ENCODE measurements at regions not wholly inside any gene's neighbourhood (a gene's known extent, or its start where the extent isn't known, plus 50 kb on each side); places are given as distances from the start of the nearest gene placed in this dataset.

DNA sequence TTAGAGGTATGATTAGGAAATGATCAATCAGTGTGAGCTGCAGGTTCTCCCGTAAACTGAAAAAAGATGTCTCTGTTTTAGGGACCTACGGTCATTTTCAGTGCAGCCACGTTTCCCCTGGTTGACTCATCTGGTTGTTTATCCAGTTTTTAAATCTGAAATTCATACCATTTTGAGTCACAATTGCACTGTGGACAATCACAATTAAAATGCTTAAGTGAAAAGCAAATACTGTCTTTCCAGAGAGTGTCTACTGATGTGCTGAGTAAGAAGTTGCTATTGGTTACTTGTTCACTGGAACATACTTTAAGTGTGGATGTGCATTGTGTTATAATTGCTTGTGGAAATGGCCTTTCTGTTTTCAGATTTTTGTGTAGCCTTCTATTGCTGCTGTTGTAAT is 305.1 kb upstream of the SASH1 start:
- Histone ChIP-seq H3K4me1 (ENCODE audit: control insufficient read depth in 1 of 2, insufficient read depth in 1 of 2, low read depth in 1 of 2, low read length in 1 of 2) (no peaks in the 10 kb centered on the region), H3K9me3 (no peaks in the 10 kb centered on the region), H3K4me3 (ENCODE audit: low read depth in 1 of 2, low read length in 1 of 2) (no peak overlapping the region), H3K27me3 (no peaks in the 10 kb centered on the region), H3K27ac (no peak overlapping the region), H3K36me3 (no peaks in the 10 kb centered on the region)
- TF ChIP-seq CTCF (IDR thresholded peaks at IDR 0.05), result no peak

- TF ChIP-seq CTCF (IDR thresholded peaks at IDR 0.05), result no peak
- Histone ChIP-seq H3K36me3 (no peaks in the 10 kb centered on the region), H3K9me3 (no peaks in the 10 kb centered on the region), H3K27me3 (no peaks in the 10 kb centered on the region), H3K27ac (no peak overlapping the region), H3K4me1 (ENCODE audit: control insufficient read depth in 1 of 2, insufficient read depth in 1 of 2, low read depth in 1 of 2, low read length in 1 of 2) (no peaks in the 10 kb centered on the region), H3K4me3 (ENCODE audit: low read depth in 1 of 2, low read length in 1 of 2) (no peak overlapping the region)
Measured at GRCh38 chr6:148041546-148041945, 301.1 kb upstream of the SASH1 start.

DNA sequence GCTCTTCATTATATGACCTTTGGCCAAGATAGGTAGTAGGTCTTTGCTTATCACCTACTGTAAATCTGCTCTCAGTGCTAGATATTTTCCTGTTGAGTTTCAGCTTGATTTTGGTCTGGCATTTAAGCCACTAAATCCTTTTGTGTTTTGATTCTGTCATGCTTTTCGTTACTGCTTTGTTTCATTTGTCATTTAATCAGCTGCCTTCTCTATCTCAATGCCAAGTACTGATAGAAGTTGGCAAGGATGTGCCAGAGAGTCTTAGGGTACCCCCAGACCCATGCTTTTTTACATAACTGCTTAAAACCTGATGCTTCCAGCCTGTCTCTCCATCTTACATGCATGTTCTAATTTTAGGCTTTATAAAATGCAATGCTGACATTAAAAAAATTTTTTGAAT is 300.1 kb upstream of the SASH1 start:
- no peak overlapping the region for H3K4me3 ChIP-seq (ENCODE audit: low read depth in 1 of 2, low read length in 1 of 2)
- H3K27ac ChIP-seq, result no peak overlapping the region
- no peaks in the 10 kb centered on the region for H3K9me3 ChIP-seq
- H3K27me3 ChIP-seq, result no peaks in the 10 kb centered on the region
- no peak for TF ChIP-seq CTCF (IDR thresholded peaks at IDR 0.05)
- H3K4me1 ChIP-seq (ENCODE audit: control insufficient read depth in 1 of 2, insufficient read depth in 1 of 2, low read depth in 1 of 2, low read length in 1 of 2), result no peaks in the 10 kb centered on the region
- no peaks in the 10 kb centered on the region for H3K36me3 ChIP-seq

DNA sequence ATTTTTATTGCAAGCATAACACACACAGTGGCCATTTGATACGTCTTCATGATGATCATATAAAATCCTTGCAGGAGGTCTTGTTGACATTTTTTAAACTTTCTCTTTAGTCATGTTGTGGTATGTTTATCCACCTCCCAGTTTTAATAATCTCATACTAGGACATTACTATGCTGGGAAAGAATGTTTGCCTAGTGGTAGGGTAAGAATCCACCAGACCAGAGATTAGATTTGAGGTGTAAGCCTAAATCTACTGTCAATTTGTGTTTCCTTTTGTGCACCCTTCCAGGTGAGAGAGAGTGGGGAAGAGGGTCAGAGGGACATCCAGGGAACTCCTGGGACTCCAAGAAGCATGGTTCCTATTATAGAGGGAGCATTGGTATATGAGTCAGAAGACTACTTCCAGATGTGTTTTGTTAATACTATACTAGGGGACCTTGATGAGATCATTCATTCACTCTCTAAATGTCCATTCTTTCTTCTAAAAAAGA is 298.3 kb upstream of the SASH1 start:
- Histone ChIP-seq H3K4me3 (ENCODE audit: low read depth in 1 of 2, low read length in 1 of 2) (no peak overlapping the region), H3K27ac (no peak overlapping the region), H3K27me3 (no peaks in the 10 kb centered on the region), H3K9me3 (no peaks in the 10 kb centered on the region), H3K36me3 (no peaks in the 10 kb centered on the region), H3K4me1 (ENCODE audit: control insufficient read depth in 1 of 2, insufficient read depth in 1 of 2, low read depth in 1 of 2, low read length in 1 of 2) (no peaks in the 10 kb centered on the region)
- TF ChIP-seq CTCF (IDR thresholded peaks at IDR 0.05), result no peak

DNA sequence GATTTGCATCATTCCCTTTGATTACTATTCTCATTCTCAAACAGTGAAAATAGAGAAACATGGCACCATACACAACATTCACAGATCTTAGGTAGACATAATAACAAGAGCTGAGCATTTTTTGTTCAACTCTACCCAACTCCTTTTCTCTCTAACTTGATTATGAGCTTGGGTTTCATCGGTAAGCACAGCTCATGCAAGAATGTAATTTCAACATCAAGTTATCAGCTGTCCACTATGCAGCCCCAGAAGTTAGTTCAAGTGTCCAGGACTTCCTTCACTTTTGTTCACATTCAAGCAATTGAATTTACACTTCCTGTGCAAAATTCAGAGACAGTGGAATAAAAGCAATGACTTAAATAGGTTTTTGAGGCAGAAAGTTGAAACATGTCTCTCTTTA is 297.7 kb upstream of the SASH1 start:
- Histone ChIP-seq H3K4me3 (ENCODE audit: low read depth in 1 of 2, low read length in 1 of 2) (no peak overlapping the region), H3K9me3 (no peaks in the 10 kb centered on the region), H3K4me1 (ENCODE audit: control insufficient read depth in 1 of 2, insufficient read depth in 1 of 2, low read depth in 1 of 2, low read length in 1 of 2) (no peaks in the 10 kb centered on the region), H3K36me3 (no peaks in the 10 kb centered on the region), H3K27me3 (no peaks in the 10 kb centered on the region), H3K27ac (no peak overlapping the region)
- TF ChIP-seq CTCF (IDR thresholded peaks at IDR 0.05), result no peak

DNA sequence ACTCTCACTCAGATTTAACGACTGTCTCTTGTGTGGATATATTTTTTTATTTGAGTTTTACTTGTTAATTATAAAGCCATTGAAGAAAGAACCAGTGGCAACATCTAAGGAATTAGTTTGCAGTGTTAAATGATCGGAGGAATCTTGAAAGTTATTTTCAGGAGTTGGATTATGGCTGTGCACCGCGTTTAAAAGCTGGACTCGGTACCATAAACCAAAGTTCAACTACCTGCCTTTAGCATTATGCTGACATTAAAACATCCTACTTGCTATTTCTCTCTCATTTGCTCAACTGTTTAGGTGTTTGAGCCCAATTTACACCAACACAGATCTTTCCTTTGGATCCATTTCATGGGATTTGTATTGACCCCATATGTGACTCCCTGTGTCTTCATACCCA is 289.4 kb upstream of the SASH1 start:
- H3K36me3 ChIP-seq, result no peaks in the 10 kb centered on the region
- H3K27ac ChIP-seq, result no peak overlapping the region
- no peaks in the 10 kb centered on the region for H3K4me1 ChIP-seq (ENCODE audit: control insufficient read depth in 1 of 2, insufficient read depth in 1 of 2, low read depth in 1 of 2, low read length in 1 of 2)
- H3K4me3 ChIP-seq (ENCODE audit: low read depth in 1 of 2, low read length in 1 of 2), result no peak overlapping the region
- H3K9me3 ChIP-seq, result no peaks in the 10 kb centered on the region
- TF ChIP-seq CTCF (IDR thresholded peaks at IDR 0.05), result no peak
- H3K27me3 ChIP-seq, result no peaks in the 10 kb centered on the region

Measured in neutrophil (primary cell).